DND-41 (cell line): ENCODE measurements at regions not wholly inside any gene's neighbourhood (a gene's known extent, or its start where the extent isn't known, plus 50 kb on each side); places are given as distances from the start of the nearest gene placed in this dataset.

Experiments used
- EZH2 ChIP-seq: IDR thresholded peaks from 3 replicates; pipeline ENCODE4 v1.6.1; 2012; ENCODE audit warnings: borderline replicate concordance, low read depth, mild to moderate bottlenecking, moderate library complexity, low read length, inconsistent platforms; ENCODE audit not compliant: severe bottlenecking
- TF ChIP-seq, protein P1 (sequence below): IDR thresholded peaks from 2 replicates; pipeline ENCODE4 v1.5.1; 2012; ENCODE audit warnings: borderline replicate concordance, low read length, moderate library complexity, mild to moderate bottlenecking; ENCODE audit not compliant: poor library complexity, severe bottlenecking; ENCODE audit errors: extremely low read depth

DNA sequence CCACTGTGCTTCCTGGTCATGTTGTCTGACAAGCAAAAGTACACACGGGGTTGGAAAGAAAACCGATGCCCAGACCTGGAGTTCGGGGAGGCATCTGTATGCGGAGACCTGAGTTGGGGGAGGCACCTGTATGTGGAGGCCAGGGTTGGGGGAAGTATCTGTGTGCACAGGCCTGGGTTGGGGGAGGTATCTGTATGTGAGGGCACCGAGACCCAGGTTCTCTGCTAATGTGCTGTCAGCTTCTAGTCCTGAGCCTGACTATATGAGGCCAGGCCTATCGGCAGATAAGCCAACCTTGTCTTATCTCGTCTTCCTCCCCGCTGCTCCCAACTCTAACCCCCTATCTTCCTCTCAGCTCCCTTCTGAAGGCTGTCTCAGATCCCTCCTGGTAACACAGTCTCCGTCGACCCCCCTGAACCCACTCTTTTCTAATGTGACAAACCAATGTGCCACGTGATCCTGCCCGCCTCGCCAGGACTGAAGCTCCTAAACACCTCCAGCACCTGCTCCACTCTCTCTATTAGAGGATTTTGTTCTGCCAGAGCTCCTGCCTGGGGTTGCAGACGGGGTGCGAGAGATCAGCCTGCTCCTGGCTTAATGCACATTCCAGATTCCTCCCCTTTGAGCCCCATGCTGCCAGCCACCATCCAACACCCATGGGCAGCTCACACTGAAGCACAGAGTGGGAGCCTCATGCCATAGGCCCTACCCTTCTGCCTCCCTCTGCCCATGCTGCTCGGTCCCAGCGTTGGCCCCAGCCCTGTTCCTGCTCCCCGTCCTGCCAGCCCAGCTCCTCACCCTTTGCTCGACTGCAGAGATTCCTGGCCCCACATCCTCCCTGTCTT, 188.4 kb downstream of the SH3BP4 start:
- TF ChIP-seq, protein P1, sequence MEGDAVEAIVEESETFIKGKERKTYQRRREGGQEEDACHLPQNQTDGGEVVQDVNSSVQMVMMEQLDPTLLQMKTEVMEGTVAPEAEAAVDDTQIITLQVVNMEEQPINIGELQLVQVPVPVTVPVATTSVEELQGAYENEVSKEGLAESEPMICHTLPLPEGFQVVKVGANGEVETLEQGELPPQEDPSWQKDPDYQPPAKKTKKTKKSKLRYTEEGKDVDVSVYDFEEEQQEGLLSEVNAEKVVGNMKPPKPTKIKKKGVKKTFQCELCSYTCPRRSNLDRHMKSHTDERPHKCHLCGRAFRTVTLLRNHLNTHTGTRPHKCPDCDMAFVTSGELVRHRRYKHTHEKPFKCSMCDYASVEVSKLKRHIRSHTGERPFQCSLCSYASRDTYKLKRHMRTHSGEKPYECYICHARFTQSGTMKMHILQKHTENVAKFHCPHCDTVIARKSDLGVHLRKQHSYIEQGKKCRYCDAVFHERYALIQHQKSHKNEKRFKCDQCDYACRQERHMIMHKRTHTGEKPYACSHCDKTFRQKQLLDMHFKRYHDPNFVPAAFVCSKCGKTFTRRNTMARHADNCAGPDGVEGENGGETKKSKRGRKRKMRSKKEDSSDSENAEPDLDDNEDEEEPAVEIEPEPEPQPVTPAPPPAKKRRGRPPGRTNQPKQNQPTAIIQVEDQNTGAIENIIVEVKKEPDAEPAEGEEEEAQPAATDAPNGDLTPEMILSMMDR, result no peak
- no peak for TF ChIP-seq EZH2
